HG02798 (cell line): ENCODE measurements at regions not wholly inside any gene's neighbourhood (a gene's known extent, or its start where the extent isn't known, plus 50 kb on each side); places are given as distances from the start of the nearest gene placed in this dataset.

ENCODE experiments used
- ATAC-seq: cut with Tn5 transposase; IDR thresholded peaks from one replicate; pipeline ENCODE4 v1.9.1; 2021; ENCODE audit warnings: mild to moderate bottlenecking; ENCODE audit not compliant: unreplicated experiment, poor library complexity

GRCh38 chr2:236317938-236318396 is 53.8 kb upstream of the ASB18 start:
- no peak for ATAC-seq

GRCh38 chr2:236318401-236318800 is 54.2 kb upstream of the ASB18 start:
- ATAC-seq, result no peak

GRCh38 chr2:236319036-236319435 is 54.8 kb upstream of the ASB18 start:
- no peak for ATAC-seq

- ATAC-seq, result no peak
Observed at GRCh38 chr2:236321415-236321814, 57.2 kb upstream of the ASB18 start.

- no peak for ATAC-seq
Observed at GRCh38 chr2:236333417-236334121, 69.4 kb upstream of the ASB18 start.

- no peak for ATAC-seq
Observed at GRCh38 chr2:236334122-236334876, 70.1 kb upstream of the ASB18 start.

GRCh38 chr2:236335696-236336574 is 71.7 kb upstream of the ASB18 start:
- no peak for ATAC-seq

GRCh38 chr2:236336575-236337464 is 72.6 kb upstream of the ASB18 start:
- no peak for ATAC-seq

GRCh38 chr2:236337465-236338325 is 73.5 kb upstream of the ASB18 start:
- no peak for ATAC-seq

- no peak for ATAC-seq
Observed at GRCh38 chr2:236338495-236339184, 74.4 kb upstream of the ASB18 start.

- ATAC-seq, result no peak
Observed at GRCh38 chr2:236340251-236340650, 76.0 kb upstream of the ASB18 start.

GRCh38 chr2:236341067-236341466 is 76.9 kb upstream of the ASB18 start:
- no peak for ATAC-seq

- no peak for ATAC-seq
Observed at GRCh38 chr2:236341721-236342120, 77.5 kb upstream of the ASB18 start.

- ATAC-seq, result no peak
Observed at GRCh38 chr2:236342507-236342906, 78.3 kb upstream of the ASB18 start.

- no peak for ATAC-seq
Observed at GRCh38 chr2:236342951-236343350, 78.7 kb upstream of the ASB18 start.

GRCh38 chr2:236343400-236344161 is 79.4 kb upstream of the ASB18 start:
- no peak for ATAC-seq

- no peak for ATAC-seq
Observed at GRCh38 chr2:236344446-236344845, 80.2 kb upstream of the ASB18 start.
